ENCODE measurements at regions not wholly inside any gene's neighbourhood (a gene's known extent, or its start where the extent isn't known, plus 50 kb on each side); places are given as distances from the start of the nearest gene placed in this dataset.

DNA sequence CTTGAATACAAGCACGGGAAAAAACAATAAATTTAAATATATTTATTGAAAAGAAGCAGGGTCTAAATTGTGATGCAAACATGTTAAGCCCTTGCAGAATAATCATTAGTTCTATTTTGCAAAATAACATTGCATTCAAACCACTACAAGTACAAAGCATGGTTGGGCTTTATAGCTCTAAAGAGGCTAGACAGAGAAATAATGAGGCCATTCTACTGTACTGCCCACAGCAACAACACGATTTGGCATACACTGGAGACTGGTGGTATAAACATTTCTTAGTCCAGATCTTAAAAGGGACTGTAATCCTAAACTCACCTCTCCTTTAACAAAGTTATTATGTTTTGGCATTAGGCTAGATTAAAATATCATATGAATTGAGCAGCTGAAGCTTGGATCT lies 204.3 kb upstream of the LRIG1 start:
- no peak for TF ChIP-seq NRF1 (IDR thresholded peaks at IDR 0.05; ENCODE audit: low read depth, low read length)
- TF ChIP-seq TAF7 (optimal IDR thresholded peaks at IDR 0.05; ENCODE audit: borderline replicate concordance, low read depth, low read length) = no peak
- TF ChIP-seq, protein P1, sequence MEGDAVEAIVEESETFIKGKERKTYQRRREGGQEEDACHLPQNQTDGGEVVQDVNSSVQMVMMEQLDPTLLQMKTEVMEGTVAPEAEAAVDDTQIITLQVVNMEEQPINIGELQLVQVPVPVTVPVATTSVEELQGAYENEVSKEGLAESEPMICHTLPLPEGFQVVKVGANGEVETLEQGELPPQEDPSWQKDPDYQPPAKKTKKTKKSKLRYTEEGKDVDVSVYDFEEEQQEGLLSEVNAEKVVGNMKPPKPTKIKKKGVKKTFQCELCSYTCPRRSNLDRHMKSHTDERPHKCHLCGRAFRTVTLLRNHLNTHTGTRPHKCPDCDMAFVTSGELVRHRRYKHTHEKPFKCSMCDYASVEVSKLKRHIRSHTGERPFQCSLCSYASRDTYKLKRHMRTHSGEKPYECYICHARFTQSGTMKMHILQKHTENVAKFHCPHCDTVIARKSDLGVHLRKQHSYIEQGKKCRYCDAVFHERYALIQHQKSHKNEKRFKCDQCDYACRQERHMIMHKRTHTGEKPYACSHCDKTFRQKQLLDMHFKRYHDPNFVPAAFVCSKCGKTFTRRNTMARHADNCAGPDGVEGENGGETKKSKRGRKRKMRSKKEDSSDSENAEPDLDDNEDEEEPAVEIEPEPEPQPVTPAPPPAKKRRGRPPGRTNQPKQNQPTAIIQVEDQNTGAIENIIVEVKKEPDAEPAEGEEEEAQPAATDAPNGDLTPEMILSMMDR (IDR thresholded peaks at IDR 0.05; ENCODE audit: control extremely low read depth in 1 of 3, insufficient read depth in 1 of 3, low read depth in 1 of 3, low read length in 3 of 3) = no peak
- no peak for TF ChIP-seq EGR1 (IDR thresholded peaks at IDR 0.05; ENCODE audit: borderline replicate concordance, low read depth, low read length)
- no peak for TF ChIP-seq ZNF274 (IDR thresholded peaks at IDR 0.05; ENCODE audit: borderline replicate concordance, extremely low read depth, low read length)
- no peak for TF ChIP-seq HDAC2 (IDR thresholded peaks at IDR 0.05; ENCODE audit: borderline replicate concordance in 1 of 2, low read depth in 2 of 2, low read length in 2 of 2)

All from H1 (cell line).